Renal pelvis (tissue), 1 donor: ENCODE measurements at regions not wholly inside any gene's neighbourhood (a gene's known extent, or its start where the extent isn't known, plus 50 kb on each side); places are given as distances from the start of the nearest gene placed in this dataset.
A peak's percentile ranks its signal among the peaks of the same experiment; 100 is the strongest.

ENCODE experiments used
- DNase-seq: peaks from one replicate; pipeline ENCODE4 v3.0.0-alpha.2; 2013

DNA sequence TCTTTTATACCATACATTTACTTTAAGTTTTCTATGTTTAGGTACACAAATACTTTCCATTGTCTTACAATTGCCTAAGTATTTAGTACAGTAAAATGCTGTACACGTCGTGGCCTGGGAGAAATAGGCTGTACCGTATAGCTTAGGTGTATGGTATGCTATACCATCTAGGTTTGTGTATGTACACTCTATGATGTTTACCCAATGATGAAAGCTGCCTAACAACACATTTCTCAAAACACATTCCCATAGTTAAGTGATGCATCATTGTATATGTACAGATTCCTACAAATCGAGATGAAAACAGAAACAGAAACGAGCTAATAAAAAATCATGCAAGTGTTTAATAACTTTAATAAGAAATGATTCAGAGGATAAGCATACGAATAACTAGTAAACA is 51.6 kb downstream of the SPANXA2 start:
- no peak for DNase-seq

DNA sequence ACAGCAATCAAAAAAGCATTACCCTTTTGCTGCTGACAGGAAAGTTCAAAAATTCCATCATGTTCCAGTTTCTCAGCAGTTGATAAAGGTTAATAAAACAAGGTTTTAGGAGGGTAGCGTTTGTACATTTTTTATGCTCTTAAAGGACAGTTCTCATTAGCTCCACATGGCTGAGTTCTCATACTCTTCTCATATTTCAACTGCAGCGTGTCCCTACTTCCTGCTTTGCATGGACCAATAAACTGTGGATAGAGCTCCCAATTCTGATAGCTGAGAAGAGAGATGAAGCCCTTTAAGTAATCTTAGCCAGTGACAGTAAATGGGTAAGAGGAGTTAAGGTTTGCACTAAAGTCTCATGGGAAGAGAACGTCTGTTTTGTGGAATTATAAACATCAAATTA is 53.5 kb downstream of the SPANXA2 start:
- peak; percentile 38 for DNase-seq
